ENCODE measurements at regions not wholly inside any gene's neighbourhood (a gene's known extent, or its start where the extent isn't known, plus 50 kb on each side); places are given as distances from the start of the nearest gene placed in this dataset.

DNA sequence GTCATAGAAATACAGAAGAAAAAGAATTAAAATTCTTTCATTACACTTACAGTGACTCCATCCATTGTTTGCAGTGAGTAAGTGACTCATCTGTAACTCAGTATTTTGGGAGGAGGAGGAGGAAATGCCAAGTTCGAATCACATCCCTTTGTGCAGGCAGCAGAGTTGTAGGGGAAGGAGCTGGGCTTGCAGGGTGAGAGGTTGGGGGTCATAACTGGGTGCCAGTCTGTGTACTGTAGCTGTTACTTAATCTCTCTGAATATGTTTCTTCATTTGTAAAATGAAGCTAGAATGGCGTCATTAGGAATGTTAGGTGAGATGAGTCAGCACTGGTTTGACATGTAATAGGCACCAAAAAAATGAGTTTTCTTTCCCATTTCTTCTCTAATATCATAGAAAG lies 235.7 kb upstream of the ADAMTSL1 start:
- Histone ChIP-seq H2BK12ac (ENCODE audit: low read length) (no peak overlapping the region), H3K18ac (ENCODE audit: low read length) (no peak overlapping the region), H3K9me3 (replicated peaks in 1 of 2; ENCODE audit: control insufficient read depth in 2 of 2, insufficient read depth in 1 of 2, low read depth in 1 of 2, low read length in 2 of 2) (no peaks in the 10 kb centered on the region), H3K27ac (replicated peaks; ENCODE audit: low read length) (no peak overlapping the region), H3K9ac (ENCODE audit: low read depth, low read length, poor library complexity) (no peak overlapping the region), H3K4me2 (ENCODE audit: insufficient read depth, low read length, poor library complexity, severe bottlenecking) (no peak overlapping the region), H2AK5ac (ENCODE audit: low read depth, low read length) (no peak overlapping the region), H2BK5ac (ENCODE audit: low read length) (no peak overlapping the region), H2AFZ (ENCODE audit: low read length) (no peak overlapping the region), H2BK15ac (ENCODE audit: low read length) (no peak overlapping the region), H3K27me3 (ENCODE audit: control insufficient read depth in 3 of 3, insufficient read depth in 3 of 3, low read depth in 1 of 3, low read length in 3 of 3) (no peaks in the 10 kb centered on the region), H3K4me1 (ENCODE audit: control insufficient read depth in 2 of 2, insufficient read depth in 1 of 2, low read depth in 1 of 2, low read length in 2 of 2) (no peaks in the 10 kb centered on the region), H3K4me3 (ENCODE audit: low read length in 2 of 2) (no peak overlapping the region), H2BK120ac (ENCODE audit: low read depth, low read length) (no peak overlapping the region), H3K79me1 (ENCODE audit: low read depth, low read length) (no peaks in the 10 kb centered on the region), H3K36me3 (replicated peaks in 1 of 2; ENCODE audit: control insufficient read depth in 2 of 2, insufficient read depth in 2 of 2, low read length in 2 of 2) (no peaks in the 10 kb centered on the region), H3K4ac (ENCODE audit: low read length) (no peak overlapping the region), H4K91ac (ENCODE audit: low read depth, low read length, poor library complexity) (no peak overlapping the region), H3K14ac (ENCODE audit: low read length) (no peak overlapping the region), H3K23ac (ENCODE audit: low read depth, low read length, poor library complexity) (no peak overlapping the region), H4K8ac (ENCODE audit: low read depth, low read length) (no peak overlapping the region)
- no CpG with 5 or more reads among the region's 2 CpGs for WGBS, 2 donors (ENCODE audit: extremely low coverage in 2 of 2, insufficient read length in 2 of 2, insufficient replicate concordance in 1 of 2)
- no peak for DNase-seq (ENCODE audit: low spot score)

DNA sequence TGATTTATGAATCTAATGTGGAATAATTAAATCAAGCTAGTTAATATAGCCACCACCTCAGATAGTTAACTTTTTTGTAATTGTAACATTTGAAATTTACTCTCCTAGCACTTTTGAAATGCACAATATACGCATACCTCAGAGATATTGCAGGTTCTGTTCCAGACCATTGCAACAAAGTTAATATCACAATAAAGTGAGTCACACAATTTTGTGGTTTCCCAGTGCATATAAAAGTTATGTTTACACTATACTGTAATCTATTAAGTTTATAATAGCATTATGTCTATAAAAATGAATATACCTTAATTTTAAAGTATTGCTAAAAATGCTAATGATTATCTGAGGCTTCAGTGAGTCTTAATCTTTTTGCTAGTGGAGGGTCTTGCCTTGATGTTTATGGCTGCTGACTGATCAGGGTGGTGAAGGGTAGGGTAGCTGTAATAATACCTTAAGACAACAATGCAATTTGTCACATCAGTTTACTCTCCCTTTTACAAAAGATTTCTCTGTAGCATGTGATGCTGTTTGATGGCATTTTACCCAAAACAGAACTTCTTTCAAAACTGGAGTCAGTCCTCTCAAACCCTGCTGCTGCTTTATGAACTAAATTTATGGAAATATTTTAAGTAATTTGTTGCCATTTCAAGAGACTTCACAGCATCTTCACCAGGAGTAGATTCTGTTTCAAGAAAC lies 235.1 kb upstream of the ADAMTSL1 start:
- Histone ChIP-seq H3K4me3 (ENCODE audit: low read length in 2 of 2) (no peak overlapping the region), H3K23ac (ENCODE audit: low read depth, low read length, poor library complexity) (no peak overlapping the region), H3K36me3 (replicated peaks in 1 of 2; ENCODE audit: control insufficient read depth in 2 of 2, insufficient read depth in 2 of 2, low read length in 2 of 2) (no peaks in the 10 kb centered on the region), H2BK120ac (ENCODE audit: low read depth, low read length) (no peak overlapping the region), H3K4me2 (ENCODE audit: insufficient read depth, low read length, poor library complexity, severe bottlenecking) (no peak overlapping the region), H3K9me3 (replicated peaks in 1 of 2; ENCODE audit: control insufficient read depth in 2 of 2, insufficient read depth in 1 of 2, low read depth in 1 of 2, low read length in 2 of 2) (no peaks in the 10 kb centered on the region), H4K91ac (ENCODE audit: low read depth, low read length, poor library complexity) (no peak overlapping the region), H2BK15ac (ENCODE audit: low read length) (no peak overlapping the region), H3K14ac (ENCODE audit: low read length) (no peak overlapping the region), H3K27me3 (ENCODE audit: control insufficient read depth in 3 of 3, insufficient read depth in 3 of 3, low read depth in 1 of 3, low read length in 3 of 3) (no peaks in the 10 kb centered on the region), H2BK12ac (ENCODE audit: low read length) (no peak overlapping the region), H4K8ac (ENCODE audit: low read depth, low read length) (no peak overlapping the region), H2AK5ac (ENCODE audit: low read depth, low read length) (no peak overlapping the region), H3K79me1 (ENCODE audit: low read depth, low read length) (no peaks in the 10 kb centered on the region), H3K27ac (replicated peaks; ENCODE audit: low read length) (no peak overlapping the region), H3K4me1 (ENCODE audit: control insufficient read depth in 2 of 2, insufficient read depth in 1 of 2, low read depth in 1 of 2, low read length in 2 of 2) (no peaks in the 10 kb centered on the region), H3K9ac (ENCODE audit: low read depth, low read length, poor library complexity) (no peak overlapping the region), H3K4ac (ENCODE audit: low read length) (no peak overlapping the region), H3K18ac (ENCODE audit: low read length) (no peak overlapping the region), H2AFZ (ENCODE audit: low read length) (no peak overlapping the region), H2BK5ac (ENCODE audit: low read length) (no peak overlapping the region)
- WGBS, 2 donors (ENCODE audit: extremely low coverage in 2 of 2, insufficient read length in 2 of 2, insufficient replicate concordance in 1 of 2): no CpG with 5 or more reads among the region's 1 CpG
- DNase-seq (ENCODE audit: low spot score): no peak

DNA sequence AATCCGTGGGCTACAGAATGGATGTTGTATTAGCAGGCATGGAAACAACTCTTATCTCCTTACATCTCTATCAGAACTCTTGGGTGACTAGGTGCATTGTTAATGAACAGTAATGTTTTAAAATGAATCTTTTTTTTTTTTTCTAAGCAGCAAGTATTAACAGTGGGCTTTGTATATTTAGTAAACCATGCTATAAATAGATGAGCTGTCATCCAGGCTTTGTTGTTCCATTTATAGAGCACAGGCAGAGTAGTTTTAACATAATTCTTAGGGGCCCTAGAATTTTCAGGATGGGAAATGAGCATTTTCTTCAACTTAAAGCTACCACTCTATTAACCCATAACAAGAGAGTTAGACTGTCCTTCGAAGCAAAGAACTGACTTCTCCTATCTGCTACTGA lies 233.7 kb upstream of the ADAMTSL1 start:
- Histone ChIP-seq H3K9me3 (replicated peaks in 1 of 2; ENCODE audit: control insufficient read depth in 2 of 2, insufficient read depth in 1 of 2, low read depth in 1 of 2, low read length in 2 of 2) (no peaks in the 10 kb centered on the region), H3K27me3 (ENCODE audit: control insufficient read depth in 3 of 3, insufficient read depth in 3 of 3, low read depth in 1 of 3, low read length in 3 of 3) (no peaks in the 10 kb centered on the region), H3K18ac (ENCODE audit: low read length) (no peak overlapping the region), H2BK12ac (ENCODE audit: low read length) (no peak overlapping the region), H2AFZ (ENCODE audit: low read length) (no peak overlapping the region), H4K91ac (ENCODE audit: low read depth, low read length, poor library complexity) (no peak overlapping the region), H3K4me2 (ENCODE audit: insufficient read depth, low read length, poor library complexity, severe bottlenecking) (no peak overlapping the region), H3K79me1 (ENCODE audit: low read depth, low read length) (no peaks in the 10 kb centered on the region), H2BK120ac (ENCODE audit: low read depth, low read length) (no peak overlapping the region), H3K9ac (ENCODE audit: low read depth, low read length, poor library complexity) (no peak overlapping the region), H3K14ac (ENCODE audit: low read length) (no peak overlapping the region), H3K4me3 (ENCODE audit: low read length in 2 of 2) (no peak overlapping the region), H2BK5ac (ENCODE audit: low read length) (no peak overlapping the region), H2AK5ac (ENCODE audit: low read depth, low read length) (no peak overlapping the region), H3K4ac (ENCODE audit: low read length) (no peak overlapping the region), H3K23ac (ENCODE audit: low read depth, low read length, poor library complexity) (no peak overlapping the region), H2BK15ac (ENCODE audit: low read length) (no peak overlapping the region), H4K8ac (ENCODE audit: low read depth, low read length) (no peak overlapping the region), H3K27ac (replicated peaks; ENCODE audit: low read length) (no peak overlapping the region), H3K4me1 (ENCODE audit: control insufficient read depth in 2 of 2, insufficient read depth in 1 of 2, low read depth in 1 of 2, low read length in 2 of 2) (no peaks in the 10 kb centered on the region), H3K36me3 (replicated peaks in 1 of 2; ENCODE audit: control insufficient read depth in 2 of 2, insufficient read depth in 2 of 2, low read length in 2 of 2) (no peaks in the 10 kb centered on the region)
- no CpG with 5 or more reads among the region's 2 CpGs for WGBS, 2 donors (ENCODE audit: extremely low coverage in 2 of 2, insufficient read length in 2 of 2, insufficient replicate concordance in 1 of 2)
- no peak for DNase-seq (ENCODE audit: low spot score)

DNA sequence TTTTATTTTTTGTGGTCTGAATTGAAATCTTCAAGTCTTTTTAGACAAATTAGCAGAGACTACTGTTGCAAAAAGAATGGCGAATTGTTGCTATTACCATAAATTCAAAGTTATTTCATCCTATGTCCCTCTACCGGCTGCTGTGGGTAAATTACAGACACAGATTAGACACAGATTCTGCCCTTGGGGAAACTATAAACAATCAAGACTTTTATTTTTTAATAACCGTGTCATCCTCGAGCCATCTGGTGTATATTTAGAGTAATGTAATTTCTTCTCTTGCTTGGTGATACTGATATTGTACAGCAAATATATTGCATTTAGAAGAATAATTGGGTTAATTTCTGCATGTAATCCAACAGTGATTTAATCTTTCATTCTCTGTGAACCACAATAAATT lies 228.0 kb upstream of the ADAMTSL1 start:
- DNase-seq (ENCODE audit: low spot score): no peak
- H3K4me3 ChIP-seq (ENCODE audit: low read length in 2 of 2): no peak overlapping the region
- H3K27me3 ChIP-seq (ENCODE audit: control insufficient read depth in 3 of 3, insufficient read depth in 3 of 3, low read depth in 1 of 3, low read length in 3 of 3): no peaks in the 10 kb centered on the region
- H3K27ac ChIP-seq (replicated peaks; ENCODE audit: low read length): no peak overlapping the region
- no peak overlapping the region for H4K8ac ChIP-seq (ENCODE audit: low read depth, low read length)
- no peak overlapping the region for H3K23ac ChIP-seq (ENCODE audit: low read depth, low read length, poor library complexity)
- H3K18ac ChIP-seq (ENCODE audit: low read length): no peak overlapping the region
- no peak overlapping the region for H2BK12ac ChIP-seq (ENCODE audit: low read length)
- no peak overlapping the region for H3K4me2 ChIP-seq (ENCODE audit: insufficient read depth, low read length, poor library complexity, severe bottlenecking)
- H3K9me3 ChIP-seq (replicated peaks in 1 of 2; ENCODE audit: control insufficient read depth in 2 of 2, insufficient read depth in 1 of 2, low read depth in 1 of 2, low read length in 2 of 2): no peaks in the 10 kb centered on the region
- WGBS, 2 donors (ENCODE audit: extremely low coverage in 2 of 2, insufficient read length in 2 of 2, insufficient replicate concordance in 1 of 2): no CpG with 5 or more reads among the region's 4 CpGs
- H3K4ac ChIP-seq (ENCODE audit: low read length): no peak overlapping the region
- no peak overlapping the region for H2BK5ac ChIP-seq (ENCODE audit: low read length)
- no peak overlapping the region for H4K91ac ChIP-seq (ENCODE audit: low read depth, low read length, poor library complexity)
- H3K79me1 ChIP-seq (ENCODE audit: low read depth, low read length): no peaks in the 10 kb centered on the region
- no peak overlapping the region for H2BK15ac ChIP-seq (ENCODE audit: low read length)
- H3K4me1 ChIP-seq (ENCODE audit: control insufficient read depth in 2 of 2, insufficient read depth in 1 of 2, low read depth in 1 of 2, low read length in 2 of 2): no peaks in the 10 kb centered on the region
- no peak overlapping the region for H3K9ac ChIP-seq (ENCODE audit: low read depth, low read length, poor library complexity)
- no peak overlapping the region for H2AK5ac ChIP-seq (ENCODE audit: low read depth, low read length)
- no peak overlapping the region for H3K14ac ChIP-seq (ENCODE audit: low read length)
- no peak overlapping the region for H2BK120ac ChIP-seq (ENCODE audit: low read depth, low read length)
- no peak overlapping the region for H2AFZ ChIP-seq (ENCODE audit: low read length)
- H3K36me3 ChIP-seq (replicated peaks in 1 of 2; ENCODE audit: control insufficient read depth in 2 of 2, insufficient read depth in 2 of 2, low read length in 2 of 2): no peaks in the 10 kb centered on the region
